ENCODE measurements at regions not wholly inside any gene's neighbourhood (a gene's known extent, or its start where the extent isn't known, plus 50 kb on each side); places are given as distances from the start of the nearest gene placed in this dataset.

- Histone ChIP-seq H3K36me3 (no peaks in the 10 kb centered on the region), H3K27ac (no peak overlapping the region), H3K4me3 (no peak overlapping the region), H3K9me3 (no peaks in the 10 kb centered on the region), H3K27me3 (no peaks in the 10 kb centered on the region), H3K4me1 (ENCODE audit: insufficient read depth) (no peaks in the 10 kb centered on the region)
- no peak for DNase-seq
- no peak for TF ChIP-seq CTCF (IDR thresholded peaks at IDR 0.05)
- TF ChIP-seq EP300 (IDR thresholded peaks at IDR 0.05), result no peak
- TF ChIP-seq POLR2A (IDR thresholded peaks at IDR 0.05), result no peak
- intact Hi-C loops (cut with DNase I), result no loop called here
- 94 to 96% (median 96%) methylated on average over 4 of the region's 4 CpGs for WGBS, 3 donors
Observed at GRCh38 chr16:82220541-82220940, 50.5 kb upstream of the MPHOSPH6 start.
